GM12878 (cell line): ENCODE measurements at regions not wholly inside any gene's neighbourhood (a gene's known extent, or its start where the extent isn't known, plus 50 kb on each side); places are given as distances from the start of the nearest gene placed in this dataset.

ENCODE experiments used
- ATAC-seq: fragments of 200-7000 bp; cut with Tn5 transposase; 3 replicates; pipeline ENCODE4 v1.9.1; 2020; ENCODE audit warnings: mild to moderate bottlenecking, moderate library complexity
- BruUV-seq: library from RNA; stranded (reverse); fragments of 400-500 nt; replicated peaks from 2 replicates; lab custom pipeline; 2021; lab: Mats Ljungman, UMichigan
- CTCF ChIA-PET: fragments of 300-600 bp; sonication (Branson Sonifier 250); formaldehyde crosslinking; extraction: SDS; loops from one replicate; lab custom pipeline; 2021; ENCODE audit warnings: inconsistent platforms; lab: Yijun Ruan, JAX
- POLR2A ChIA-PET: fragments of 350-600 bp; formaldehyde crosslinking; extraction: SDS; loops from one replicate; lab custom pipeline; 2021; ENCODE audit warnings: inconsistent platforms; lab: Charles Lee
- RAD21 ChIA-PET: fragments of 300-600 bp; sonication (Branson Sonifier 250); formaldehyde crosslinking; loops from one replicate; lab custom pipeline; 2023; ENCODE audit warnings: antibody characterized with exemption; ENCODE audit not compliant: unreplicated experiment; lab: Charles Lee
- SMC1A ChIA-PET: fragments of 300-600 bp; sonication (Branson Sonifier 250); formaldehyde crosslinking; loops from one replicate; lab custom pipeline; 2023; ENCODE audit not compliant: unreplicated experiment, uncharacterized antibody; lab: Charles Lee
- DNase-seq: peaks from one replicate; pipeline ENCODE4 v3.0.0-alpha.2; 2011; ENCODE audit warnings: low read depth, low spot score
- FAIRE-seq: peaks from 3 replicates; lab custom pipeline; 2011; peaks lifted over from hg19 to GRCh38; lab: Jason Lieb, UNC
- H2AFZ ChIP-seq: 2 replicates; pipeline ENCODE4 v1.6.0; 2011; ENCODE audit warnings: low read depth, low read length, control low read depth; ENCODE audit not compliant: control insufficient read depth
- H3K27ac ChIP-seq: 2 replicates; pipeline ENCODE4 v1.5.1; 2011; ENCODE audit warnings: control low read depth; ENCODE audit not compliant: control insufficient read depth, insufficient read depth
- H3K27me3 ChIP-seq, 2 experiments: replicated peaks in 1 of 2; 2 replicates each; pipeline versions ENCODE4 v1.6.0 to v1.6.1; 2011; ENCODE audit warnings: low read length in 1 of 2; ENCODE audit not compliant: control insufficient read depth in 2 of 2, insufficient read depth in 2 of 2
- H3K36me3 ChIP-seq, 2 experiments: 2 replicates each; pipeline ENCODE4 v1.5.1; 2011; ENCODE audit warnings: low read length in 1 of 2; ENCODE audit not compliant: control insufficient read depth in 2 of 2, insufficient read depth in 2 of 2
- H3K4me1 ChIP-seq: 2 replicates; pipeline ENCODE4 v1.6.1; 2011; ENCODE audit warnings: mild to moderate bottlenecking, low read length, moderate library complexity, mixed read lengths; ENCODE audit not compliant: control insufficient read depth, insufficient read depth
- H3K4me2 ChIP-seq: 2 replicates; pipeline ENCODE4 v1.6.0; 2011; ENCODE audit warnings: control low read depth; ENCODE audit not compliant: control insufficient read depth, insufficient read depth
- H3K4me3 ChIP-seq: fragments of 200-600 bp; sonication (generic); 2 replicates; pipeline ENCODE4 v1.5.1; 2016
- H3K79me2 ChIP-seq: 2 replicates; pipeline ENCODE4 v1.6.0; 2011; ENCODE audit warnings: low read length; ENCODE audit not compliant: control insufficient read depth, insufficient read depth
- H3K9ac ChIP-seq: 2 replicates; pipeline ENCODE4 v1.8.0; 2011; ENCODE audit warnings: low read length, control low read depth, mixed read lengths; ENCODE audit not compliant: control insufficient read depth, insufficient read depth
- H3K9me3 ChIP-seq: replicated peaks from 3 replicates; pipeline ENCODE4 v1.5.1; 2011; ENCODE audit warnings: mild to moderate bottlenecking, low read length; ENCODE audit not compliant: control insufficient read depth, insufficient read depth
- H4K20me1 ChIP-seq: 2 replicates; pipeline ENCODE4 v1.6.0; 2011; ENCODE audit not compliant: control insufficient read depth, insufficient read depth
- BACH1 ChIP-seq: fragments of 450-650 bp; IDR thresholded peaks from 2 replicates; pipeline ENCODE4 v1.6.1; 2017; ENCODE audit warnings: mild to moderate bottlenecking, borderline replicate concordance
- CBX3 ChIP-seq: fragments of 200-600 bp; sonication (generic); IDR thresholded peaks from 2 replicates; pipeline ENCODE4 v1.6.1; 2016; ENCODE audit warnings: low read depth, borderline replicate concordance
- FOXK2 ChIP-seq: fragments of 450-650 bp; IDR thresholded peaks from 2 replicates; pipeline ENCODE4 v1.6.1; 2017; ENCODE audit warnings: mild to moderate bottlenecking, moderate library complexity
- HCFC1 ChIP-seq: fragments of 150-350 bp; IDR thresholded peaks from 2 replicates; pipeline ENCODE4 v1.6.1; 2014; ENCODE audit warnings: low read length
- NFIC ChIP-seq: IDR thresholded peaks from 2 replicates; pipeline ENCODE4 v1.6.1; 2012; ENCODE audit warnings: low read depth, mild to moderate bottlenecking, inconsistent platforms, low read length, moderate library complexity
- PML ChIP-seq: IDR thresholded peaks from 2 replicates; pipeline ENCODE4 v1.6.1; 2012; ENCODE audit warnings: low read length, inconsistent platforms
- POLR2A ChIP-seq: IDR thresholded peaks from 2 replicates; pipeline ENCODE4 v1.6.1; 2011; ENCODE audit warnings: low read depth, mild to moderate bottlenecking, low read length
- POLR2AphosphoS2 ChIP-seq: IDR thresholded peaks from 2 replicates; pipeline ENCODE4 v1.6.1; 2011; ENCODE audit warnings: low read depth, mild to moderate bottlenecking, low read length, improper control_type of control experiment, moderate library complexity
- RCOR1 ChIP-seq: conservative IDR thresholded peaks from 2 replicates; pipeline ENCODE4 v1.6.1; 2012; ENCODE audit warnings: low read depth, low read length, improper control_type of control experiment
- SMARCA5 ChIP-seq: fragments of 450-650 bp; IDR thresholded peaks from 2 replicates; pipeline ENCODE4 v1.6.1; 2017; ENCODE audit warnings: mild to moderate bottlenecking
- SPI1 ChIP-seq: IDR thresholded peaks from 2 replicates; pipeline ENCODE4 v1.6.1; 2011; ENCODE audit warnings: low read depth, mild to moderate bottlenecking, low read length, moderate library complexity, borderline replicate concordance; ENCODE audit not compliant: insufficient read depth
- ZBED1 ChIP-seq: IDR thresholded peaks from 2 replicates; pipeline ENCODE4 v1.6.1; 2016; ENCODE audit warnings: borderline replicate concordance
- ZNF207 ChIP-seq: fragments of 450-650 bp; IDR thresholded peaks from 2 replicates; pipeline ENCODE4 v1.6.1; 2014; ENCODE audit warnings: antibody characterized with exemption, mild to moderate bottlenecking, borderline replicate concordance
- WGBS: methylation state at CpG from one replicate; pipeline ENCODE4 v1.1.6; 2016; ENCODE audit warnings: low lambda C conversion rate; ENCODE audit not compliant: insufficient replicate concordance, insufficient coverage; ENCODE audit errors: missing lambda C conversion rate; 5-methylcytosine and 5-hydroxymethylcytosine counted together
- in situ Hi-C: fragments of 300-500 bp; cut with MboI; formaldehyde crosslinking; loops from 9 replicates; pipeline ENCODE4 v1.14.3; 2018; ENCODE audit warnings: mixed read lengths
- intact Hi-C: fragments of 100-400 bp; cut with micrococcal nuclease; formaldehyde crosslinking; loops from one replicate; pipeline ENCODE4 v1.14.2; 2022; ENCODE audit not compliant: unreplicated experiment
- TF ChIP-seq, protein P1 (sequence below): IDR thresholded peaks from 2 replicates; pipeline ENCODE4 v1.6.1; 2011; ENCODE audit warnings: borderline replicate concordance, low read depth, mild to moderate bottlenecking, moderate library complexity, mixed read lengths, low read length; ENCODE audit not compliant: insufficient read depth; ENCODE audit errors: extremely low read length
- TF ChIP-seq, protein P2 (sequence below): fragments of 450-650 bp; IDR thresholded peaks from 2 replicates; pipeline ENCODE4 v1.6.1; 2017; ENCODE audit warnings: low read depth, mild to moderate bottlenecking, moderate library complexity
- TF ChIP-seq, protein P3 (sequence below): fragments of 450-650 bp; IDR thresholded peaks from 2 replicates; pipeline ENCODE4 v1.6.1; 2017; ENCODE audit warnings: mild to moderate bottlenecking
- TF ChIP-seq, protein P4 (sequence below): IDR thresholded peaks from 2 replicates; pipeline ENCODE4 v1.6.1; 2011; ENCODE audit warnings: mild to moderate bottlenecking, low read depth, low read length, moderate library complexity; ENCODE audit not compliant: insufficient replicate concordance

DNA sequence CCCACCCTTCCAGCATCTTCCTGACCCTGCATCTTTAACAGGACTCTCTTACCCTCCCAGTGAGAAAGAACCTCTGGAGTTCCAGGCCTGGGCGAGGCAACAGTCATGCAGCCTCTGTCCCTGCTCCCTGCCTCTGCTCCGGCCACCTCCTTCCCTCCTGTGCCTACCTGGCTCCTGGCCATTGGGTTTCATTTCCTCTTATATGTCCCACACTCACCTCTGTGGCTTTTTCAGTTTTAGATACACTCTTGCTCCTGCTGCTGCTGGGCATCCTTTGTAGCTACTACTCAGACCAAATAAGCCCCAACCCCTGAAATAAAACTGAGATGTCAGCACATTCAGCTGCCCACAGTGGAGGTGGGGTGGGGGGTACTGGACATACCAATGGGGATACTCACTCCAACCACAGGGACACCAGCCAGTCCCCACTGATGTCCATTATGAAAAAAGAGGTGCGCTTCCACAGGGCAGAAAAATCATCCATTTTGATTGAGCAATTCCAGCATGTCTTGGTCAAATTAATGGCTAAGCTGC is 99.1 kb upstream of the NRXN3 start (continued):
- TF ChIP-seq ZBED1 (no peak), POLR2AphosphoS2 (no peak), POLR2A (no peak), RCOR1 (no peak), ZNF207 (no peak), HCFC1 (no peak), CBX3 (no peak)
- TF ChIP-seq, protein P1, sequence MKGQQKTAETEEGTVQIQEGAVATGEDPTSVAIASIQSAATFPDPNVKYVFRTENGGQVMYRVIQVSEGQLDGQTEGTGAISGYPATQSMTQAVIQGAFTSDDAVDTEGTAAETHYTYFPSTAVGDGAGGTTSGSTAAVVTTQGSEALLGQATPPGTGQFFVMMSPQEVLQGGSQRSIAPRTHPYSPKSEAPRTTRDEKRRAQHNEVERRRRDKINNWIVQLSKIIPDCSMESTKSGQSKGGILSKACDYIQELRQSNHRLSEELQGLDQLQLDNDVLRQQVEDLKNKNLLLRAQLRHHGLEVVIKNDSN: no peak
- TF ChIP-seq, protein P2, sequence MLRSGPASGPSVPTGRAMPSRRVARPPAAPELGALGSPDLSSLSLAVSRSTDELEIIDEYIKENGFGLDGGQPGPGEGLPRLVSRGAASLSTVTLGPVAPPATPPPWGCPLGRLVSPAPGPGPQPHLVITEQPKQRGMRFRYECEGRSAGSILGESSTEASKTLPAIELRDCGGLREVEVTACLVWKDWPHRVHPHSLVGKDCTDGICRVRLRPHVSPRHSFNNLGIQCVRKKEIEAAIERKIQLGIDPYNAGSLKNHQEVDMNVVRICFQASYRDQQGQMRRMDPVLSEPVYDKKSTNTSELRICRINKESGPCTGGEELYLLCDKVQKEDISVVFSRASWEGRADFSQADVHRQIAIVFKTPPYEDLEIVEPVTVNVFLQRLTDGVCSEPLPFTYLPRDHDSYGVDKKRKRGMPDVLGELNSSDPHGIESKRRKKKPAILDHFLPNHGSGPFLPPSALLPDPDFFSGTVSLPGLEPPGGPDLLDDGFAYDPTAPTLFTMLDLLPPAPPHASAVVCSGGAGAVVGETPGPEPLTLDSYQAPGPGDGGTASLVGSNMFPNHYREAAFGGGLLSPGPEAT: no peak
- TF ChIP-seq, all 136 proteins: peak for 0

DNA sequence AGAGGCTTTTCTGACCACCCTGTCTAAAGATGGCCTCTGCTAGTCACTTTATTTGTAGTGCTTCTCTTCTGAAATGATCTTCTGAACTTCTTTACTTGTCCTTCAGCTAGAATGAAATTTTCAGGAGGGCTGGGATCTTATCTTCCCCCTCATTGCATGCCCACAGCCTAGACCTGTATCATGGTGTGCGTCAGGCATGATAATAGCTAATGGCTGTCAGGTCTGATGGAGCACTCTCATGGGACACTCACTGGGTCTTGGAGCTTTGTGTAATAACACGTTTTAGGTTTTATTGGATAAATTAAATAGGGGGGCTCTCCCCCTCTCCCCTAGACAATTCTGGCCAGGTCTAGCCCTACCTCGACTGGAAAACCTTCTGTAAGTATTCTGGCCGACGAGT is 97.1 kb upstream of the NRXN3 start:
- FAIRE-seq (no peak), ATAC-seq (no peak), DNase-seq (no peak)
- no peaks in the 10 kb centered on the region for H3K79me2 ChIP-seq
- POLR2A ChIA-PET: no interaction called here
- H3K9ac ChIP-seq: no peak overlapping the region
- H2AFZ ChIP-seq: no peak overlapping the region
- no peak overlapping the region for H3K4me2 ChIP-seq
- no peaks in the 10 kb centered on the region for H3K9me3 ChIP-seq
- in situ Hi-C loops (no loop called here), intact Hi-C loops (no loop called here)
- no TSS peak for BruUV-seq
- no peaks in the 10 kb centered on the region for H3K4me1 ChIP-seq
- RAD21 ChIA-PET: no interaction called here
- no peaks in the 10 kb centered on the region for H4K20me1 ChIP-seq
- CTCF ChIA-PET: interaction anchor here (0.7 kb wide), 1 partner anchor 1249 kb away, joined by 3 read pairs; no protein-coding TSS in a partner anchor
- WGBS: 43% methylated on average over 5 of the region's 5 CpGs
- no peaks in the 10 kb centered on the region for H3K27me3 ChIP-seq
- SMC1A ChIA-PET: interaction anchor here (1.9 kb wide), 1 partner anchor 10 kb away, joined by 6 read pairs; no protein-coding TSS in a partner anchor
- no peak overlapping the region for H3K4me3 ChIP-seq
- no peaks in the 10 kb centered on the region for H3K36me3 ChIP-seq
- H3K27ac ChIP-seq: no peak overlapping the region
- TF ChIP-seq NFIC (no peak), BACH1 (no peak), SMARCA5 (no peak), PML (no peak), SPI1 (no peak), FOXK2 (no peak)
- TF ChIP-seq, protein P3, sequence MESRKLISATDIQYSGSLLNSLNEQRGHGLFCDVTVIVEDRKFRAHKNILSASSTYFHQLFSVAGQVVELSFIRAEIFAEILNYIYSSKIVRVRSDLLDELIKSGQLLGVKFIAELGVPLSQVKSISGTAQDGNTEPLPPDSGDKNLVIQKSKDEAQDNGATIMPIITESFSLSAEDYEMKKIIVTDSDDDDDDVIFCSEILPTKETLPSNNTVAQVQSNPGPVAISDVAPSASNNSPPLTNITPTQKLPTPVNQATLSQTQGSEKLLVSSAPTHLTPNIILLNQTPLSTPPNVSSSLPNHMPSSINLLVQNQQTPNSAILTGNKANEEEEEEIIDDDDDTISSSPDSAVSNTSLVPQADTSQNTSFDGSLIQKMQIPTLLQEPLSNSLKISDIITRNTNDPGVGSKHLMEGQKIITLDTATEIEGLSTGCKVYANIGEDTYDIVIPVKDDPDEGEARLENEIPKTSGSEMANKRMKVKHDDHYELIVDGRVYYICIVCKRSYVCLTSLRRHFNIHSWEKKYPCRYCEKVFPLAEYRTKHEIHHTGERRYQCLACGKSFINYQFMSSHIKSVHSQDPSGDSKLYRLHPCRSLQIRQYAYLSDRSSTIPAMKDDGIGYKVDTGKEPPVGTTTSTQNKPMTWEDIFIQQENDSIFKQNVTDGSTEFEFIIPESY: no peak
- TF ChIP-seq, protein P4, sequence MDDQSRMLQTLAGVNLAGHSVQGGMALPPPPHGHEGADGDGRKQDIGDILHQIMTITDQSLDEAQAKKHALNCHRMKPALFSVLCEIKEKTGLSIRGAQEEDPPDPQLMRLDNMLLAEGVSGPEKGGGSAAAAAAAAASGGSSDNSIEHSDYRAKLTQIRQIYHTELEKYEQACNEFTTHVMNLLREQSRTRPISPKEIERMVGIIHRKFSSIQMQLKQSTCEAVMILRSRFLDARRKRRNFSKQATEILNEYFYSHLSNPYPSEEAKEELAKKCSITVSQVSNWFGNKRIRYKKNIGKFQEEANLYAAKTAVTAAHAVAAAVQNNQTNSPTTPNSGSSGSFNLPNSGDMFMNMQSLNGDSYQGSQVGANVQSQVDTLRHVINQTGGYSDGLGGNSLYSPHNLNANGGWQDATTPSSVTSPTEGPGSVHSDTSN: no peak
